ENCODE measurements at regions not wholly inside any gene's neighbourhood (a gene's known extent, or its start where the extent isn't known, plus 50 kb on each side); places are given as distances from the start of the nearest gene placed in this dataset.

DNA sequence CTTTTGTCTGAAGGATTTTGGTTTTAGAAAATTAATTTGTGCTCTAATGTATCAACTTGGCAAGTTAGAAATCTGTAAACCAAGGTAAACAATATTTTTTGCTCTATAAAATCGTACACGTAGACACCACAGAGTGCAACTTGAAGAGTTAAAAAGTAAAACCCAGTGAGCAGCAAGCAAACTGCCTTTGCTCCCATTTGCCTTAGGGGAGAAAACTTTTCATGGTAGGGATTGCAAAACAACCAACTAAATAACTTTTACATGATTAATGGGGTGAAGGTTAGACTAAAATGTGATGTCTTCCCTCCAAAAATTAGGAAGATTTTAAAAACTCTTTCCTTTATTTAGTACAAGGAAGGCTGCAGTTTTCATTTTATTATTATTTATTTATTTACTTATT is 224.2 kb upstream of the LYZL1 start:
- ATAC-seq = no peak
- intact Hi-C loops (cut with DNase I) = no loop called here

GRCh38 chr10:29067161-29067560 is 221.7 kb upstream of the LYZL1 start:
- no peak for DNase-seq (ENCODE audit: missing footprints)
- ATAC-seq = no peak
- intact Hi-C loops (cut with DNase I) = no loop called here

More for the DNA sequence above, 224.2 kb upstream of the LYZL1 start:
- no peak for DNase-seq (ENCODE audit: missing footprints)

DNA sequence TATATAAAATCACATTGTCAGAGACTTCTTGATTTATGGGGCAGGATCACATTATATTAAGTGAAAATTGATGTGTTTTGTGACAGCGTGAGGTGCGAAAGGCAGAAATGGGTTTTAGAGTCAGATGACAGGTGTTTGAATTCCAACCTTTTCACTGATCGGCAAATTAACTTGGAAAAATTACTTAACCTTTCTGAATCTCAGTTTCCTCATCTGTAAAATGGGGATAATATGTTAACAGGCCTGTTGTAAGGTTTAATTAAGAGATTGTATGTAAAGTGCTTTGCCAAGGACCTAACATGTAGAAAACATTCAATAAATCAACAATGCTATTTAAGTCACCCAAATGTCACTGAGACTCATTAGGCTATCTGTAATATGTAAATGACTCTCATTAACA is 221.2 kb upstream of the LYZL1 start:
- intact Hi-C loops (cut with DNase I) = no loop called here
- DNase-seq (ENCODE audit: missing footprints) = no peak
- ATAC-seq = no peak

DNA sequence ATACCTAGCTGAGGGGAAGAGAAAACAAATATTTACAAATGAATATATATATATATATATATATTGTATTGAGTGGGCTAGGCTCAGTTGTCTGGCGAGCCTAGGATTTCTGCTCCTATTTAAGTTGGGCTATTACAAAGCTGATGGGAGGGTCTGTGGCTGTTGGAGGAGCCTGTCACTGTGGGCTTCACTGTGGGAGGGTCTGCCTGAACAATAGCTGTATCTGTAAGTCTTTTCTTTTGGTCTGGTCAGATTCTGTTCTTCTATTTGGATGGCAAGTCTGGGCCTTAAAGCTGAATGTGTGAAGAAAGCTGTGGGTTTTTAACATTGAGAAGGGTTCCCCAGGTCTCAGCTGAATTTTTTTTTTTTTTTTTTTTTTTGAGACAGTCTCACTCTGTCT is 220.6 kb upstream of the LYZL1 start:
- intact Hi-C loops (cut with DNase I) = no loop called here
- ATAC-seq (no peak), DNase-seq (ENCODE audit: missing footprints) (no peak)

DNA sequence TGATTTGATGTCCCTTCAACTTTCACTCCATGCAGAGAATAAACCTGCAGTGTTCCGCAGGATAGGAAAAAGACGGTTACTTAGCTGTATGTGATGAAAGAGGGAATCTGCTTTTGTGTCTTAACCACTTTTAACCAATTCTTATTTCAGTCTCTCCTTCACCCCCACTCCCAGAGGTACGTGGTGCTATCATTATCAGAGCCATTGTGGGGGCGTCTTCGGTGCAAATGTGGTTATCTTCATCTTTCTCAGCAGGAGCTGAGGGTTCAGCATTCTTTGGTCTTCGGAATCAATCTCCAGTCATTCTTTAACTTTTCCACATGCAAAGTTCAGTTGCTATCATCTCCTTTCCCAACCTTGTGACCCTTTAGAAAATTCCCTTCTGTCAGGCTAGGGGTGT is 219.9 kb upstream of the LYZL1 start:
- ATAC-seq (no peak), DNase-seq (ENCODE audit: missing footprints) (no peak)
- intact Hi-C loops (cut with DNase I) = no loop called here

GRCh38 chr10:29069941-29070340 is 218.9 kb upstream of the LYZL1 start:
- intact Hi-C loops (cut with DNase I) = no loop called here
- ATAC-seq (no peak), DNase-seq (ENCODE audit: missing footprints) (no peak)

DNA sequence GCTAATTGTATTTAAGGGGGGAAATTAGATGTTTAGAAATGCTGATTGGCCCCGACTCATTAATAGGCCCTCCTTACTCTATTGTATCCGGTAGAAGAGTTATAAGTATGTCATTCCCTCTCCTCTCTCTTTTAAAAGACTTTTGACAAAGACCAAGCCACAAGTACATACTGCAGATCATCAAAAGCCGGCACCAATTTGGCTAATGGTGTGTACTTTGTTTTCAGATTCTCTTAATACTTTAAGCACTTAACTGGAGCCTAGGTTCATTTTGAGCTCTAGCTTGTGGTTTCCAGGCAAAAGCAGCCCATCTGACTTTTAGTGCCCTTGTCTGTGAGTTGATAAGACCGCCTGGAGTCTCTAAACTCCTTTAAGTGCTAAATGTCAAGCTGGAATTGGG is 210.0 kb upstream of the LYZL1 start:
- intact Hi-C loops (cut with DNase I) = no loop called here
- DNase-seq (ENCODE audit: missing footprints) (no peak), ATAC-seq (no peak)

DNA sequence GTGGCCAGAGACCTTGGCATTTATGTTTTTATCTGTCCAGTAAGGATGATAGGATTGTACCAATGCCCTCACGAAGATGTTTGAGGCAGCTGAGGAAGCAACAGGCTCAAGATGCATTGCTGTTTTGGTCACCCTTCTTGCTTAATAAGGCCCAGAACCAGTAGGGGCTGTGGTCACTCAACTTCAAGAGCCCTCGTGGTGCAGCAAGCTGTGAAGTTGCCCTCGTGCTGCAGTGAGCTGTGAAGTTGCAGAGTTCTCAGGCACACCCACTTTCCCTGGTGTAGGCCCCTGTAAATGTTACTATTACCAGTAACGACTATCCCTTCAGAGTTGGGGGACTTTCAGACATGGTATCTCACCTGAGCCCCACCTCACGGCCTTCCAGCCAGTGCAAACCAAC is 207.6 kb upstream of the LYZL1 start:
- intact Hi-C loops (cut with DNase I) = no loop called here
- no peak for DNase-seq (ENCODE audit: missing footprints)

GRCh38 chr10:29081951-29082685 is 206.8 kb upstream of the LYZL1 start:
- intact Hi-C loops (cut with DNase I) = no loop called here
- ATAC-seq = no peak
- DNase-seq (ENCODE audit: missing footprints) = no peak

More for the DNA sequence above, 207.6 kb upstream of the LYZL1 start:
- ATAC-seq = no peak

DNA sequence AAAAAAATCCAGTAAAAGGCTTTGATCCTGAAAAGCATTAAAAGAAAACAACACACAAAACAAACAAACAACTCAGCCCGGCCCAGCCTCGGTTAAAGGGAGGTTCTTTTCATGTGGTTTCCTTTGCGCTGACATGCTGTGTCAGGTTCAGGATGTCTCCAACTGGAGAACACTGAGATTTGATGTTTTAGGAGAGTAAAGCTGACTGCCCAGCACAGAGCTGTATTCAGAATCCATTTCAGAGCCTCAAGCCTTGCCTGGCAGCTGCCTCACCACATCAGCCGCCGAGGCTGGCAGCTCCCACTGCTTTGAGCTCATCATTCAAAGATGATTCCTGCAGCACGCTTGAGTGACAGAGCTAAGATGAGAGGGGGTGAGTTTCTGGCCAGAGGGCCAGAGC is 205.8 kb upstream of the LYZL1 start:
- ATAC-seq = no peak
- DNase-seq (ENCODE audit: missing footprints) = no peak
- intact Hi-C loops (cut with DNase I) = no loop called here

DNA sequence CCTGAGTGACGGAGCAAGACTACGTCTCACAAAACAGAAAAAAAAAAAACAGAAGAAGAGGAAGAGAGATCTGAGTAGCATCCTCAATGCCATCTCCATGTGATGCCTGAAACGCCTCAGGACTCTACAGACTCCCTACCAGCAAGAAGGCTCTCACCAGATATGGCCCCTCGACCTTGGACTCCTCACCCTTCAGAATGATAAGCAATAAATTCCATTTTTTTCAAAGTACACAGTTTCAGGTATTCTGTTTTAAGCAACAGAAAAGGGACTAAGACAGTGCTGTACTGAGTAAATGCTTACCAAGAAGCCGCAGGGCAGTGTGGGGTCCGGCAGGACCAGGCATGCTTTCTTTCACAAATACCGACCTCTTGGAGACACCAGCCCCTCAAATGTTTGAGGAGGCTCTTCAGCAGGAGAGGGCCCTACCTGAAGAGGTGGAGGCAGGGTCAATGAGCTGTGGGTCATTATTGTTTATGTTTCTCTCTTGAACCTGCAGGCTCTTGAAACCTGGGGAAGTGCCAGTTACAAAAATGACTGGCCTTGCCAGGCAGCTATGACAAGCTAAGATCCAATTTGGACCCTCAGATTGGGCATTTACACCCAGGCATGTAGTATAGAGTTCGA is 204.1 kb upstream of the LYZL1 start:
- intact Hi-C loops (cut with DNase I) = no loop called here
- ATAC-seq = no peak
- no peak for DNase-seq (ENCODE audit: missing footprints)

- no peak for DNase-seq (ENCODE audit: missing footprints)
- intact Hi-C loops (cut with DNase I) = no loop called here
- ATAC-seq = no peak
These were observed 199.8 kb upstream of the LYZL1 start for GRCh38 chr10:29089091-29089490.

- intact Hi-C loops (cut with DNase I) = no loop called here
- DNase-seq (ENCODE audit: missing footprints) (no peak), ATAC-seq (no peak)
These were observed 192.5 kb upstream of the LYZL1 start for GRCh38 chr10:29096303-29096824.

DNA sequence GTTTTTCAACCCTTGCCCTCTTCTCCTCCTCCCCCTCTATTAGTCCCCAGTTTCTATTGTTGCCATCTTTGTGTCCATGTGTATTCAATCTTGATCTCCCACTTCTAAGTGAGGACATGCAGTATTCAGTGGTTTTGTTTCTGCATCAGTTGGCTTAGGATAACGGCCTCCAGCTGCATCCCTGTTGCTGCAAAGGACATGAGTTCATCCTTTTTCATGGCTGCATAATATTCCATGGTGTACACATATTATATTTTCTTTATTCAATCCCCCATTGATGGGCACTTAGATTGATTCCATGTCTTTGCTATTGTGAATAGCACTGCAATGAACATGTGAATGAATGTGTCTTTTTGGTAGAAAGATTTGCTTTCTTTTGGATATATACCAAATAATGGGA is 190.4 kb upstream of the LYZL1 start:
- DNase-seq (ENCODE audit: missing footprints) (no peak), ATAC-seq (no peak)
- intact Hi-C loops (cut with DNase I) = no loop called here

GRCh38 chr10:29099001-29099400 is 189.9 kb upstream of the LYZL1 start:
- DNase-seq (ENCODE audit: missing footprints) (no peak), ATAC-seq (no peak)
- intact Hi-C loops (cut with DNase I) = no loop called here

DNA sequence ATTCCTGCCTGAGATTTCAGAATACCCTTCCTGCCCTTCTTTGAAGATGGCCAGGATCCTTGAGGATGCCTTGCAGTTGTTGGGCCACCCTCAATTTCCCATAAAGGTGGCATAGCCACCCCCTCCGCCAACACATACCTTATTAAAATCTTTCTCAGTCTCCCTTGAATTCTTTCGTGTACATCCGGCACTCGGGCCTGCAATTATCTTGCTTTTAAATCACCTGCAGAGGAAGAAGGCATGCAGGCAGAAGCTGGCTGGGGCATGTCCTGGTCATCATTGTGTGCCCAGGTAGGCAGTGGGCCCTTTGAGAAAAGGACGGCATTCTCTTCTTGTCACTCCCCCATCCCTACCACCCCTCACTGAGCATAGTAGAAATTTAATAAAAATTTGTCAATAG is 189.5 kb upstream of the LYZL1 start:
- ATAC-seq (no peak), DNase-seq (ENCODE audit: missing footprints) (no peak)
- intact Hi-C loops (cut with DNase I) = no loop called here

- DNase-seq (ENCODE audit: missing footprints) (no peak), ATAC-seq (no peak)
- intact Hi-C loops (cut with DNase I) = no loop called here
These were observed 188.4 kb upstream of the LYZL1 start for GRCh38 chr10:29100505-29100904.

DNA sequence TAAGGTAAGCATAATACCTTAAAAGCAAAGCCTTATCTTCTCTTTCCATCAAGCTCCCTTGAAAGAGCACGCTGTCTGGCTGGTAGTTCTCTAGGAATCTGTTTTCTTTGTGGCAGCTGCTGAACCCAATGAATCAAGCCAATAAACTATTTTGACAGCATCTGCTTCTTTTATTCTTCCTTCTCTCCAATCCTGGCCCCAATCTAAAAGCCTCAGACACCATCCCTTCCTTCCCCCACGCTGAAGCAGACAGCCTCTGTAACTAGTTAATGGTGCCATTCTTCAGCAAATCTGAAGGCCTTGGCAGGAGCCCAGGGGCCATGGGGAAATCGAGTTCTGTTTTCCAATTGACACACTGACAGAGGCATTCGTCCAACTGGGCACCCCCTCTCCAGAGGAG is 186.6 kb upstream of the LYZL1 start:
- intact Hi-C loops (cut with DNase I) = no loop called here
- no peak for DNase-seq (ENCODE audit: missing footprints)
- no peak for ATAC-seq

GRCh38 chr10:29102636-29103035 is 186.2 kb upstream of the LYZL1 start:
- ATAC-seq (no peak), DNase-seq (ENCODE audit: missing footprints) (no peak)
- intact Hi-C loops (cut with DNase I) = no loop called here

- DNase-seq (ENCODE audit: missing footprints) = no peak
- intact Hi-C loops (cut with DNase I) = no loop called here
- no peak for ATAC-seq
These were observed 184.0 kb upstream of the LYZL1 start for GRCh38 chr10:29104661-29105399.

Measured in Right ventricle myocardium inferior (tissue), 1 donor.